Activated CD8-positive, alpha-beta memory T cell treated with anti-CD3 and anti-CD28 coated beads for 36 hours (primary cell): ENCODE measurements at regions not wholly inside any gene's neighbourhood (a gene's known extent, or its start where the extent isn't known, plus 50 kb on each side); places are given as distances from the start of the nearest gene placed in this dataset.
"Not testable (repeated sequence)": the region's sequence is repeated elsewhere in the genome, so short reads cannot be mapped to it uniquely, and the experiment has no call there.

Experiments
- CTCF ChIA-PET: fragments of 350-600 bp; sonication (Branson Sonifier 250); formaldehyde crosslinking; loops from one replicate; lab custom pipeline; 2021; ENCODE audit warnings: antibody characterized with exemption; lab: Charles Lee
- POLR2A ChIA-PET: fragments of 350-600 bp; sonication (Branson Sonifier 250); formaldehyde crosslinking; loops from one replicate; lab custom pipeline; 2021; ENCODE audit warnings: antibody characterized with exemption; lab: Charles Lee

- POLR2A ChIA-PET, CTCF ChIA-PET: not testable (repeated sequence)
These were observed 106.3 kb upstream of the PAXBP1 start for GRCh38 chr21:32877888-32878287.

DNA sequence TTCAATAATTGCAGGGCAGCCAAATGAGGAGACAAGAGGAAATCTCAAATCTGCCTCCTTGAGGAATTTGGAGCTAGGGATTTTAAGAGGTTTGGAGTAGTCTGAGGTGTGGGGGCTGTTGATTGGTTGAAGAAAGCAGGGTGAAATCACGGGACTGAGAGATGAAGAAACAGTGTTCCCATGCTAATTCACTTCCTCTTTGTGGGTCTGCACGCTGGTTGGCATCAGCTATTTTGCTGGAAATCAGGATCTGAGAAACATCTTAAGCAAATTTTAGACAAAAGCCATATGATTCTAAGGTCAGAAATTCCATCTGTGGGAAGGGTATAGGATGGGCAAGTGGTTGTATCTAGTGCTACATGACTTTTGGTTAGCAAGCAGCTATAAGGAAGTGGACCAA, 107.1 kb upstream of the PAXBP1 start:
- POLR2A ChIA-PET: no interaction called here
- CTCF ChIA-PET: no interaction called here

DNA sequence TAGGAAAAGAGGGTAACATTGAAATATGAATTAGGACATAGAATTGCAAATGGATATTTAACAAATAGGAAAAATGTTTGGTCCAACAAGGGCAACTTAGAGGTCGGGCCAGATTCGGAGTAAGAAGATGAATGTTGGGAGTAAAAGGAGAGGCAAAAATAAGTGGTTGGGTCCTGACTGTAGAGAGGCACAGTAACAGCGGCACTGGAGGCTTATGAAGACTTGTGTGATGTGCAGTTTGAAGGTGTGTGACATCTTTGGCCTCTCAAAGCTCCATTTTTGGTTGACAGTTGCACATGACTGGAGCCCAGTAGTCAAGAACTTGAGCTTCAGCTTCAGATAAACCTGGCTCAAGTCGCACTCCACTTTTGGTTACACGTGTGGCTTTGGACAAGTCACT, 109.9 kb upstream of the PAXBP1 start:
- ChIA-PET CTCF (interaction anchor here (1.6 kb wide), 1 partner anchor 59 kb away, joined by 5 read pairs; no protein-coding TSS in a partner anchor), POLR2A (no interaction called here)

- POLR2A ChIA-PET: no interaction called here
- CTCF ChIA-PET: no interaction called here
These were observed 112.5 kb upstream of the PAXBP1 start for GRCh38 chr21:32884062-32884461.

DNA sequence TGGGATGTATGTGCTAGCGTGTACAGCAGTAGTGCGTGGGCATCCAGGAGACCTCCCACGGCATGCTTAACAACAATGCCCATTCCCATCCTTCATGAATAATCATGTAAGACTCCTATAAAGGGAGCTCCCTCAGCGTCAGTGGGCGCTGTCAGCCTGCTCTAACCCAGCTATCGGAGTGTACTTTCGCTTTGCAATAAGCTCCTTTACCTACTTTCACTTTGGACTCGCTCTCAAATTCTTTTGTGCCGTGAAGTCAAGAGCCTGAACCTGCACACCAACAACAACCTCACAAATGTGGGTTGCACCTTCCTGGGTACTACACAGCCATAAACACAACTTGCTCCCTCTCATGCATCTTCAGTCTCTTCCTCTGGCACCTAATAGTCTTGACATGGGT, 114.8 kb upstream of the PAXBP1 start:
- CTCF ChIA-PET: interaction anchor here (1.0 kb wide), 1 partner anchor 58 kb away, joined by 3 read pairs; no protein-coding TSS in a partner anchor
- POLR2A ChIA-PET: no interaction called here

GRCh38 chr21:32887026-32887425, 115.5 kb upstream of the PAXBP1 start:
- POLR2A ChIA-PET: no interaction called here

DNA sequence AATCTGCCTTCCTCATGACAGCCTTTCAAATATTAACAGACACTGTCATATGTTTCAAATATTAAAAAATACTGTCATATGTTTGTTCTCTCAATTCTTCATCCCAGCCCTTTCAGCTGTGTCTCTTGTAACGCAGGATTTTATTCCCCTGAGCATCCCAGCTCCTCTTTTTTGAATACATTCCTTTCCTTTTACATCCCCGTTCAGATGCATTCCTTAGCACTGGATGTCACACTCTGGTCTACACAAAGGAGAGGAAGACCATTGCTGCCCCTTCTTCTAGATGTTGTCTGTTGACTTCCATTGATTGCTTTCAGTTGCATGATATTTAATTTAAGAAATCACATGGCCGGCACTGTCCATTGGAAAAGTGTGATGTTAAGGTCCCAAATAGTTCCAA, 117.4 kb upstream of the PAXBP1 start:
- POLR2A ChIA-PET: no interaction called here
- CTCF ChIA-PET: no interaction called here

More at GRCh38 chr21:32887026-32887425, 115.5 kb upstream of the PAXBP1 start:
- CTCF ChIA-PET: no interaction called here

DNA sequence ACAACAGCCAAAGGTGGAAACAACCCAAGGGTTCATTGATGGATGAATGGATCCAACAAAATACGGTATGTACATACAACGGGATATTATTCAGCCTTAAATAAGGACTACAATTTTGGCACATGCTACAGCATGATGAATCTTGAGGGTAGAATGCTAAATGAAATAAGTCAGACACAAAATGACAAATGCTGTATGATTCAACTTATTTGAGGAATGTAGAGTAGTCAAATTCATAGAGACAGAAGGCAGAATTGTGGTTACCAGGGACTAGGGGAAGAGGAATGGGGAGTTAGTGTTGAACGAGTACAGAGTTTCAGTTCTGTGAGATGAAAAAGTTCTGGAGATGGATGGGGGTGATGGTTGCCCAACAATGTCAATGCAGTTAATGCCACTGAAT, 118.0 kb upstream of the PAXBP1 start:
- ChIA-PET POLR2A (no interaction called here), CTCF (no interaction called here)

DNA sequence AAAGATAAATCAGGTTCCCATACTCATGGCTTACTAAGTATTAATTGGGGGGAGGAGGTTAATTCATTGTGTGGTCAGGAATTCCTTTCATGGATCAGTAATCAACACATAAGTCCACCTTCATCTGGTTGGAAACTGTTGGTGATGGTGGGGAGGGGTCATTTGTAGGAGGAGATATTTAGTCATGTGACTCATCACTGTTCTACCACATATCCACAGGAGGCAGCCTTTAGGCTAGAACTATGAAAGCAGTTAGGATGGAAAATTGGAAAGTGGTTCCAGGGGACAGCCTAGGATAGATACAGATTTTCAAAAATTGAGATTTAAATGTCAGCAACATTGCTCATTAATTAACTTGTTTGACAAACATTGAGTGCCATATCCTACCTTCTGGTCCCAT, 122.8 kb upstream of the PAXBP1 start:
- CTCF ChIA-PET: no interaction called here
- POLR2A ChIA-PET: no interaction called here

DNA sequence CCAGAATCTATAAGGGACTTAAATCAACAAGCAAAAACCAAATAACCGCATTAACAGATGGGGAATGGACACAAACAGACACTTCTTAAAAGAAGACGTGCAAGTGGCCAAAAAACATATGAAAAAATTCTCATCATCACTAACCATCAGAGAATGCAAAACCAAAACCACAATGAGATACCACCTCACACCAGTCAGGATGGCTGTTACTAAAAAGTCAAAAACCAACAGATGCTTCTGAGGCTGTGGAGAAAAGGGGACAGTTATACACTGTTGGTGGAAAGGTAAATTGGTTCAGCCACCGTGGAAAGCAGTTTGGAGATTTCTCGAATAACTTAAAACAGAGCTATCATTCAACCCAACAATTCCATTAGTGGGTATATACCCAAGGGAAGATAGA, 124.9 kb upstream of the OLIG2 start:
- CTCF ChIA-PET: no interaction called here
- POLR2A ChIA-PET: no interaction called here

- ChIA-PET POLR2A (no interaction called here), CTCF (no interaction called here)
These were observed 118.2 kb upstream of the OLIG2 start for GRCh38 chr21:32907521-32907920.

DNA sequence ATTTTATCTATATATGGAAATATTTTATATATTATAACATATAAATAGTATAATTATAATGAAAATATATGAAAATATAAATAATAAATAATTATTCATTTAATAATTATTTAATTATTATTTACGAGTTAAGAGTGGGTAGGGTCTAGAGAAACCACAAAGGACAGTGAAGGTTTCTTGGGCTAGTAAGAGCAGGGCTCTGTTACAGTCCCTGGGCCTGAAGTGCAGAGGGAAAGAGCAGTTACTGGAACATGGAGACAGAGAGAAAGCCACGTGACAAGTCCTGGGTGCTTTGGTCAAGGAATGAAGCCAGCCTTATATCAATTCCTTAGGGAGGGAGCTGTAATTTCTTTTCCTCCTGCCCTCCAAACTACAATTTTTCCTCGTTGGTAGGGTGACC, 117.2 kb upstream of the OLIG2 start:
- ChIA-PET CTCF (no interaction called here), POLR2A (no interaction called here)

- CTCF ChIA-PET: no interaction called here
- POLR2A ChIA-PET: no interaction called here
These were observed 116.3 kb upstream of the OLIG2 start for GRCh38 chr21:32909393-32909792.

- ChIA-PET CTCF (interaction anchor here (1.5 kb wide), 1 partner anchor 16 kb away, joined by 4 read pairs; no protein-coding TSS in a partner anchor), POLR2A (no interaction called here)
These were observed 111.2 kb upstream of the OLIG2 start for GRCh38 chr21:32914424-32915039.

- CTCF ChIA-PET: interaction anchor here (1.5 kb wide), 1 partner anchor 15 kb away, joined by 4 read pairs; no protein-coding TSS in a partner anchor
- POLR2A ChIA-PET: interaction anchor here (0.5 kb wide), 1 partner anchor 27 kb away, joined by 3 read pairs; no protein-coding TSS in a partner anchor
These were observed 110.6 kb upstream of the OLIG2 start for GRCh38 chr21:32915099-32915498.

DNA sequence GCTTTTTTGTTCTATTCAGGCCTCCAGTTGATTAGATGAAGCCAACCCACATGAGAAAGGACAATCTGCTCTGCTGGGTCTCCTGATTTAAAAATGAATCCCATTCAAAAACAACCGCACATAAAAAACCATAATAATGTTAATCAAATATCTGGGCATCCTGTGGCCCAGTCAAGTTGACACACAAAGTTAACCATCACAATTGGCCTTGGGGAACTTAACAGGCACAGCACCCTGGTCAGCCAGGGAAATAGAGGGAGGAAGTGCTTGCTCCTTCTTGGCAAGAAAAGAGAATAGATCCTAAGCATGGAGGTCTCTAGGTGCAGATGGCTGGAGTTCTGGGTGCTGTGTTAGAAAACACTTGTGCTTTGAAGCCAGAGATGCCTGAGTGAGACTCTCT, 109.6 kb upstream of the OLIG2 start:
- ChIA-PET POLR2A (no interaction called here), CTCF (interaction anchor here (1.0 kb wide), 1 partner anchor 211 kb away, joined by 3 read pairs; no protein-coding TSS in a partner anchor)

DNA sequence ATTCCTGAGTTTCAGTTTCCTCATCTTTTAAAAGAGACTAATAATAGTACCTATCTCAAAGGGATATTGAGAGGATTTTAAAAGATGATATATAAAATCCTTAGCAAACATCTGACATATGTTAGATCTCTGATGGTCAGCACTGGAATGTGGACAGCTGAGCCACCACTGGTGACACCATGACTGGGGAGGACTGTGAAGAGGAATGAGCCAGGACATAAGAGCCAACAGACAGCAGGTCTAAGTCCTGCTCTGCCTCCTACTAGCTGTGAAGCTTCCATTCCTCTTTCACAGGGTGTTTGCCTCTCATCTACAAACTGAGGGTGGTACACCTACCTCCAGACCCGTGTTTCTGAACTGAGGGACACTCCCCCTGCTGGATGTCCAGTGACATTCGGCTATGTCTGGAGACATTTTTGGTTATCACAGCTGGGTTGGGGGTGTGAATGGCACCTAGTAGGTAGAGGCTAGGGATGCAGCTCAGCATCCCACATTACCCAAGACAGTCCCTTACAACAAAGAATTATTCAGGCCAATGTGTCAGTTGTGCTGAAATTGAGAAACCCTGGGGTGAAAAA, 109.1 kb upstream of the OLIG2 start:
- ChIA-PET CTCF (interaction anchor here (1.0 to 1.2 kb wide), 2 partner anchors 24 to 211 kb away, joined by 3 read pairs; no protein-coding TSS in a partner anchor), POLR2A (no interaction called here)

DNA sequence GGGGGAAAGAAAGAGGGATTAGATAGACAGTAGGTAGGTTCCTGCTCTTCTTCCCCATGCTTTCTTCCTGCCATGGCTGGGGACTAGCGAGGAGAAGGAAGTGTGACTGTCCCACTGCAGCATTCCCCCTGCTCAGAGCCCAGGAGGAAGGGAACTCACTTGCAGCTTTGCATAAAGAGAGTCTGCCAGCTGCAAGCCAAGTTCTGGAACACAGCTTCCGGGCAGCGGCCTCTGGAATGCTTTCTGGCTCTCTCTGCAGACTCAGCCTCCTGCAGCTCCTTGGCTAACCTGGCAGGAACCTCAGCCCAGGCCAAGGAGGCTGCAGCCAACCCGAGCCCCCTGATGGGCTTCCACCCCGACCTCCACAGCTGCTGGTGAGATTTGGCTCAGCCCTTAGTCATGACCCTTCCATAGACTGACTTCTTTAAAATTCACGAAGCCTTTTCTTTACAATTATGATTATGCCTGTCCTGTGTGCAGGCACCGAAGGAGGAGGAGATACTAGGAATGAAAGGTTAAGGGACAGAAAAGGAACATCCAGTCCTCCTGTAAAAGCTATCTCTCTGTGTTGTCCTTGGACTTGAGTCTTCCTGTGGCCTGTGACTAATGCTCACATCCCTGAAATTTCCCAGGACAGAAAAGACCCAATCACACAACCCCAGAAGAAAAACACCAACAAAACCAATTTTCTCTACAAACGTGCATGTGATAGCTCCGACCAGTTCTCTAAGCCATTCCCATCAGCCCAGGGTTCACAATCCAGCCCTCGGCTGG, 108.2 kb upstream of the OLIG2 start:
- ChIA-PET POLR2A (no interaction called here), CTCF (interaction anchor here (1.2 kb wide), 1 partner anchor 23 kb away, joined by 3 read pairs; no protein-coding TSS in a partner anchor)

GRCh38 chr21:32918478-32919120, 107.1 kb upstream of the OLIG2 start:
- ChIA-PET POLR2A (no interaction called here), CTCF (interaction anchor here (0.5 kb wide), 1 partner anchor 529 kb away, joined by 3 read pairs; no protein-coding TSS in a partner anchor)

DNA sequence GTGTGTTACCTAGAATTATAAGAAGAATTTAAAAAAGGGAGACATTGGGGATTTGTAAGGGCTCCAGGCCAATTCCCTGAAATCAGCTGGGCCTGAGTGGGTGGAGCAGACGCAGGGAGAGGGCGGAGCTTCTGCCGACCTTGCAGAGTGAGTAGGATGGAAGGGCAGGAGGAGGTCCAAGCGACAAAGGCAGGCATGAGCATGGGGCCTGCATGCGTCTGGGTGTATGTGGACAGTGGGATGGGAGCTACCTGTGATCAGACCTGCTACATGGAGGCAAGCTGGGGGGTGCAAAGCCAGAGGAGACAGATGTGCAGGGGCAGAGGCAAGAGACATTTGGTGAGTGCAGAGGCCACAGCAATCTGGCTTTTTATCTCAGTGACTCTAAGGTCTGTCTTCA, 105.3 kb upstream of the OLIG2 start:
- ChIA-PET CTCF (interaction anchor here (1.4 kb wide), 1 partner anchor 20 kb away, joined by 5 read pairs; no protein-coding TSS in a partner anchor), POLR2A (no interaction called here)
